NCI-H345 treated with DMSO at 0.1 percent for 48 hours (cell line): ENCODE measurements at regions not wholly inside any gene's neighbourhood (a gene's known extent, or its start where the extent isn't known, plus 50 kb on each side); places are given as distances from the start of the nearest gene placed in this dataset.
"Not testable (repeated sequence)": the region's sequence is repeated elsewhere in the genome, so short reads cannot be mapped to it uniquely, and the experiment has no call there.

Source experiments
- DNase-seq: peaks from one replicate; lab custom pipeline; 2025; ENCODE audit not compliant: unreplicated experiment; lab: John Stamatoyannopoulos, UW

- no peak for DNase-seq
Observed at GRCh38 chr14:81738946-81739659, 205.4 kb upstream of the SEL1L start.

DNA sequence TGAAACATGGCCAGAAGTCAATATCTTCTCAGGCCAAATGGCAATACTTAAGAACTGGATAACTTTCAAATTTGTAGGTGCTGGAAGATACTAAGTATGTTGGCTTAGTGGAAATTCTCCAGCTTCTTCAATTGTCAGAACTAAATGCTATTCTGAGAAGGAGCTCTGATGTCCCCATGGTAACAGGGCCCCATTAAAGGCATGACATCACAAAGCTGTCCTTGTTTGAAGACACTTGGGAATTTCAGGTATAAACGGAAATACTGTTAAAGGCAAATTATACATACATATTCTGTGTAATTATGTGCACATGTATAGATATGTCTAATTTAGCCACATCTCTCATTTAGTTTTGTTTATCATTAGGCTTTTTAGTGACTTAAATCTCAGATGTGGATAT, 210.0 kb upstream of the SEL1L start:
- DNase-seq: no peak

GRCh38 chr14:81751198-81751597, 217.5 kb upstream of the SEL1L start:
- no peak for DNase-seq

DNA sequence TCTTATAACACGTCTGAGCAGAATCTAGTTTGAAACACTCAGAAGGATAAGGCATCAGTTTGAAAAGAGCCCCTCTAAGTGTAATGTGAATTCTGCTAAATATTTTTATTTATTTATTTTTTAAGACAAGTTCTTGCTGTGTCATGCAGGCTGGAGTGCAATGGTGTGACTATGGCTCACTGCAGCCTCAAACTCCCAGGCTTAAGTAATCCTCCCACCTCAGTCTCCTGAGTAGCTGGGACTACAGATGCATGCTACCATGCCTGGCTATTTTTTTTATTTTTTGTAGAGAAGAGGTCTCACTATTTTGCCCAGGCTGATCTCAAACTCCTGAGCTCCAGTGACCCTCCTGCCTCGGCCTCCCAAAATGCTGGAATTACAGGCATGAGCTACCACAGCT, 225.9 kb upstream of the SEL1L start:
- no peak for DNase-seq

- DNase-seq: no peak
Observed at GRCh38 chr14:81765651-81766275, 232.1 kb upstream of the SEL1L start.

GRCh38 chr14:81766321-81766915, 232.8 kb upstream of the SEL1L start:
- DNase-seq: no peak

DNA sequence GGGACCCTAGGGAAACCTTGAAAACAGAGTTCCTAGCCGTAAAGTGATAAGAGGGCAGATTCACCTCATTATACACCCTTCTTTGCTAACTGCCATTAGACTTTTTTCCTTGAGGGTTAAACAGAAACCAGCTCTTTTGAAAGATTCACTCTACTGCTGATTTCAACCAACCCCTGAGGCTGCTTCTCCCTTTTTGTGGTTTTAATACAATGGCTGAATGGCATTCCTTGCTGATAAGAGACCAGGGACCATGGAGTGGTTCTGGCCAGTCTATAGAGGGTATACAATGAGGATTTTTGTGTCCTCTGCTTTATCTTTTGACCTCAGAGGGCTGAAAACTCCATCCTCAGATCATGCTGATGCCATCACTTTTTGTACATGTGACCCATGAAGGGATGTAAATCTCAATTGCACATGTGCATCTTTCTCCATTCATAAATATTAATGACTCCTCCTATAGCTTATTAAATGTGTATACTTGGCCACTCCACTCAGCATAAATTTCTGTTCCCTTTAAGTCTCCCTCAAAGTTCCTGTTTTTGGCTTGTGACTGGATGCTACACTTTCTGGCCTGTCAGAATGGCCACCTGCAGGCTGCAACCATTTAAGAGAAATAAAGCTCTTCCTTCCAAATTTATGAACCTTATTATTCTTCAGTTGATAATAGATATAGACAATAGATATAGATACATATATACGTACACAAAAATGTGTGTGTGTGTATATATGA, 233.8 kb upstream of the SEL1L start:
- DNase-seq: no peak

GRCh38 chr14:81771651-81772275, 238.1 kb upstream of the SEL1L start:
- DNase-seq: no peak

- DNase-seq: no peak
Observed at GRCh38 chr14:81772381-81772780, 238.7 kb upstream of the SEL1L start.

DNA sequence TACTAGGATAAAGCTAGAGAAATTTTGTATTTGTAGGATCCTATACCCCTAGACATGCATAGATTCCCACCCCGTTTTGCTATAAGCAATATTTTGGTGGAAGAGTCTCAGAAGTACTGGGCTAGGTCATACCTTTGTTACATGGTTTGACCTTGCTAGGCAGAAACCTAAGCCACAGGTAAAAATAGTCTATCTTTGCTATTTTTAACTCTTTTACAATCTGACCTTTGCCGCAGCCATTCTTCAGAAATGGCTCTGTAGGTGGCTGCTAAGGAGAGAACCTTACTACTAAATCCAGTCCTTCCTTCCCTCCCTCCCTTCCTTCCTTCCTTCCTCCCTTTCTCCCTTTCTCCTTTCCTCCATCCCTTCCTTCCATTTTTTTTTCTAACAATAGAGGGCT, 242.9 kb upstream of the SEL1L start:
- no peak for DNase-seq

GRCh38 chr14:81781798-81782197, 248.1 kb upstream of the SEL1L start:
- DNase-seq: not testable (repeated sequence)

GRCh38 chr14:81784084-81784483, 250.4 kb upstream of the SEL1L start:
- no peak for DNase-seq

GRCh38 chr14:81797315-81797714, 263.7 kb upstream of the SEL1L start:
- no peak for DNase-seq

DNA sequence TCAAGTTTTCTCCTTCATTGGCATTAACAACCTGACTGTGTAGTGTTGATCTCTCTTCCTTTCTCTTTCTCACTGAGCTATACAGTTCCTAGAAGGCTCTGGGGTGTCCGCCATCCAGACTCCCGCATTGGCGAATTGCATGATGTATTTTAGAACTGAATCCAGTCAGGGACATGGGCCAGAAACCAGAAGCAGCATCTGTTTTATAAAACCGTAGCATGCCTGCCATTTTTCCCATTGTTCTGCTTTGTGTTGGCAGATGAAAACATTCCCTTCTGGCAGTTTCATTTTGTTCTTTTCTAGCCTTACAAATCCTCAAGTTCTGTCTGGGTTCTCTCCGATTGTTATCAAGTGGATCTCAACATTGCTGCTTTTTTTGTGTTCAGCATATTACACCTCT, 268.3 kb upstream of the SEL1L start:
- DNase-seq: no peak

DNA sequence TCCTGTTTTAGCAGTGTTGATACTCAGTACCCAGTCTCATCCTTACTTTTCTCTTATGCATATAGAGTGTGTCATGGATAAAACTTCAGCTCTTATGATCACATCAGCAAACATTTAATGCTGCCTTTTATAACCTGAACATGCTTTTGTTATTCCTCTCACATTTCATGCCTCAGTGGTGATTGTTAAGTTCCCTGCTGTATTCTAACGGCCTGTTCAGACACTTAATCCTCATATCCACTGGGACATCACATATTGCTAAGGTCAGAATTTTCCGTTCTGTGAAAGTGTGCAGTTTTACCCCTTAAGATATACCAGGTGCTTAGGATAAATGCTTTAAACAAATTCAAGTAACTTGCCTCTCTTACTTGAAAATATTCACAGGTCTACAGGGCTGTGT, 268.7 kb upstream of the SEL1L start:
- peak; percentile 50 for DNase-seq

- DNase-seq: no peak
Observed at GRCh38 chr14:81805785-81806184, 272.1 kb upstream of the SEL1L start.

- DNase-seq: no peak
Observed at GRCh38 chr14:81811705-81812269, 278.1 kb upstream of the SEL1L start.

GRCh38 chr14:81818271-81818670, 284.6 kb upstream of the SEL1L start:
- no peak for DNase-seq

DNA sequence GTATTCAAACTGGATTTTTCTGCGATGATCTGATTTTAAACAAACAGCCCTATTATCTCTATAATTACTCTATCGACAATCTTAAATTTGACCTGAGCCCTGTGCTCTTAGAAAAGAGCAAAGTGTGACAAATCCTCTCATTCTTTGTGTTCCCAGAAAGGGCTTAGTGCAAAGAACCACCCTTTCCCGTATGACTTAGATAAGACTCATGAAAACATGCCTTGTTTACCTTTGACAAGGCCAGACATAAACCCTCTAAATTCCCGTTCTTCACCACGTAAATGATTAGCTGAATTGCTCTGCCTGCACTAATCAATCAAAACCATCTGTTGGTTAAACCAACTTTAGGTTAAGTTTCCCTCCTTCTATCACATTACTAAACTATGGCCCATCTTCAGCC, 285.7 kb upstream of the SEL1L start:
- DNase-seq: no peak

GRCh38 chr14:81819910-81820309, 286.3 kb upstream of the SEL1L start:
- DNase-seq: no peak

DNA sequence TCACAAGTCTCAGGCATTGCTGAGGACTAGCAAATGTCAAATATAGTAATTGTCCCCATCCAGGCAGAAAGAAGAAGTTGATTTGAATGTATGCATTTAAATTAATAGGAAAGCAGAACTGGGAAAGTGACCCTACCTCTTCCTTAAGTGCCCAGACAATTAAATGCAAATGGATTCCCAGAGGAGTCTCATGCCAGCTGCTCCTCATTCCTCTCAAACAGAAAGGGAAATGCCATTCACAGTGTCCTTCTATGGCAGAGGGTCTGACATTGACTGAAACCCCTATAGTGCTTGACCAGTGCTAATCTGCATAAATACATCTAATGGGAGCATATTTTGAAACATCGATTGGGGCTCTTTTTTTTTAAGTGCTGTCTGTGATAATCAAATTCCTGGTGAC, 292.4 kb upstream of the SEL1L start:
- no peak for DNase-seq
